Breast epithelium (tissue), 3 donors: ENCODE measurements at regions not wholly inside any gene's neighbourhood (a gene's known extent, or its start where the extent isn't known, plus 50 kb on each side); places are given as distances from the start of the nearest gene placed in this dataset.

ENCODE experiments used
- POLR2A ChIP-seq: fragments of 450-650 bp; IDR thresholded peaks from one replicate; pipeline ENCODE4 v1.6.1; 2016; ENCODE audit warnings: antibody characterized with exemption, mild to moderate bottlenecking, moderate library complexity
- POLR2AphosphoS5 ChIP-seq, 3 donors: sonication (generic); formaldehyde crosslinking; IDR thresholded peaks; one replicate each; pipeline ENCODE4 v1.6.1; 2017; ENCODE audit warnings: antibody characterized with exemption in 3 of 3
- TF ChIP-seq, protein P1 (sequence below), 3 donors: fragments of 450-650 bp; IDR thresholded peaks; one replicate each; pipeline ENCODE4 v1.5.1; 2016 to 2017; ENCODE audit warnings: antibody characterized with exemption in 3 of 3, mild to moderate bottlenecking in 3 of 3, moderate library complexity in 3 of 3

DNA sequence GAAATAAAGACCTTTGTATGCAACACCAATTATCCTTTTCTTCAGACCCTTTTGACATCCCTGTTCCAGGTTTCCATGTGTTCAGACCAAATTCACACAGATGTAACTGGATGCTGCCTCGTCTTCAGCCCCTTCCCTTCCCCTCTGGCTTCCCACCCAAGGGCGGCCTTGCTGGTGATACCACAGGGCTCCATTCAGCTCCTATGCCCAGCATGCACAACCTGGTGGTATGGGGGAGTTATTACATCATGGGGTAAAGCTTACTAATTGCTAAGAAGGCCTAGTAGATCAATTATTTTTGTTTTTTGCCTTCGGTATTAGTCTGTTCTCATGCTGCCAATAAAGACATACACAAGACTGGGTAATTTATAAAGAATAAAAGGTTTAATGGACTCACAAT is 317.0 kb upstream of the CXXC4 start:
- TF ChIP-seq POLR2AphosphoS5 (IDR thresholded peaks at IDR 0.05) (no peak), POLR2A (no peak)
- TF ChIP-seq, protein P1, sequence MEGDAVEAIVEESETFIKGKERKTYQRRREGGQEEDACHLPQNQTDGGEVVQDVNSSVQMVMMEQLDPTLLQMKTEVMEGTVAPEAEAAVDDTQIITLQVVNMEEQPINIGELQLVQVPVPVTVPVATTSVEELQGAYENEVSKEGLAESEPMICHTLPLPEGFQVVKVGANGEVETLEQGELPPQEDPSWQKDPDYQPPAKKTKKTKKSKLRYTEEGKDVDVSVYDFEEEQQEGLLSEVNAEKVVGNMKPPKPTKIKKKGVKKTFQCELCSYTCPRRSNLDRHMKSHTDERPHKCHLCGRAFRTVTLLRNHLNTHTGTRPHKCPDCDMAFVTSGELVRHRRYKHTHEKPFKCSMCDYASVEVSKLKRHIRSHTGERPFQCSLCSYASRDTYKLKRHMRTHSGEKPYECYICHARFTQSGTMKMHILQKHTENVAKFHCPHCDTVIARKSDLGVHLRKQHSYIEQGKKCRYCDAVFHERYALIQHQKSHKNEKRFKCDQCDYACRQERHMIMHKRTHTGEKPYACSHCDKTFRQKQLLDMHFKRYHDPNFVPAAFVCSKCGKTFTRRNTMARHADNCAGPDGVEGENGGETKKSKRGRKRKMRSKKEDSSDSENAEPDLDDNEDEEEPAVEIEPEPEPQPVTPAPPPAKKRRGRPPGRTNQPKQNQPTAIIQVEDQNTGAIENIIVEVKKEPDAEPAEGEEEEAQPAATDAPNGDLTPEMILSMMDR (IDR thresholded peaks at IDR 0.05), result no peak
